Natural killer cell (primary cell): ENCODE measurements at regions not wholly inside any gene's neighbourhood (a gene's known extent, or its start where the extent isn't known, plus 50 kb on each side); places are given as distances from the start of the nearest gene placed in this dataset.

Experiments
- ATAC-seq, 3 donors: fragments of 150-1000 bp in 2 of 3; fragments of 200-7000 bp in 1 of 3; cut with Tn5 transposase; 1 replicate in 1 of 3; 2 replicates in 2 of 3; pipeline ENCODE4 v1.10.0; 2021; ENCODE audit warnings: mild to moderate bottlenecking in 2 of 3, moderate library complexity in 2 of 3
- DNase-seq, 2 donors: peaks; one replicate each; pipeline versions ENCODE4 v3.0.0 to v3.0.0-alpha.2; 2013 to 2021; ENCODE audit warnings: mixed read lengths in 1 of 2
- H3K27ac ChIP-seq: one replicate; pipeline ENCODE4 v1.5.1; 2013; ENCODE audit warnings: mild to moderate bottlenecking, low read length
- H3K27me3 ChIP-seq: one replicate; pipeline ENCODE4 v1.6.1; 2013; ENCODE audit warnings: low read length; ENCODE audit not compliant: control insufficient read depth, insufficient read depth
- H3K36me3 ChIP-seq: one replicate; pipeline ENCODE4 v1.6.1; 2013; ENCODE audit warnings: low read length; ENCODE audit not compliant: control insufficient read depth, insufficient read depth
- H3K4me1 ChIP-seq: one replicate; pipeline ENCODE4 v1.6.1; 2013; ENCODE audit warnings: low read length; ENCODE audit not compliant: control insufficient read depth, insufficient read depth
- H3K4me3 ChIP-seq: one replicate; pipeline ENCODE4 v1.5.1; 2013; ENCODE audit warnings: low read length
- H3K9me3 ChIP-seq: one replicate; pipeline ENCODE4 v1.6.1; 2013; ENCODE audit warnings: low read length; ENCODE audit not compliant: control insufficient read depth, insufficient read depth
- H3K27ac Mint-ChIP-seq, 2 donors: one replicate each; pipeline ENCODE4 v1.8.0; 2022; ENCODE audit warnings: mild to moderate bottlenecking in 2 of 2, mixed read lengths in 2 of 2, moderate library complexity in 1 of 2
- H3K27me3 Mint-ChIP-seq, 2 donors: one replicate each; pipeline ENCODE4 v1.8.0; 2022; ENCODE audit warnings: low read depth in 2 of 2, mixed read lengths in 2 of 2
- H3K36me3 Mint-ChIP-seq: one replicate; pipeline ENCODE4 v1.8.0; 2022; ENCODE audit warnings: mixed read lengths
- H3K4me1 Mint-ChIP-seq, 2 donors: one replicate each; pipeline ENCODE4 v1.8.0; 2022; ENCODE audit warnings: mixed read lengths in 2 of 2
- H3K4me3 Mint-ChIP-seq: one replicate; pipeline ENCODE4 v1.8.0; 2022; ENCODE audit warnings: mild to moderate bottlenecking, moderate library complexity, mixed read lengths
- H3K9me3 Mint-ChIP-seq, 2 donors: one replicate each; pipeline ENCODE4 v1.8.0; 2022; ENCODE audit warnings: mixed read lengths in 2 of 2
- WGBS: methylation state at CpG from one replicate; pipeline ENCODE4 v1.1.7; 2013; ENCODE audit warnings: missing lambda C conversion rate; ENCODE audit not compliant: insufficient coverage; 5-methylcytosine and 5-hydroxymethylcytosine counted together
- intact Hi-C: fragments of 100-400 bp; cut with micrococcal nuclease; formaldehyde crosslinking; loops from one replicate; pipeline ENCODE4 v1.14.2; 2022
- TF ChIP-seq, protein P1 (sequence below): fragments of 200-600 bp; IDR thresholded peaks from one replicate; pipeline ENCODE4 v1.8.0; 2022; ENCODE audit warnings: antibody characterized with exemption

GRCh38 chr6:103215847-103216246 lies 1643.9 kb downstream of the HACE1 start:
- Histone ChIP-seq H3K4me3 (no peak overlapping the region), H3K36me3 (no peaks in the 10 kb centered on the region), H3K27ac (no peak overlapping the region), H3K4me1 (no peaks in the 10 kb centered on the region), H3K27me3 (no peaks in the 10 kb centered on the region), H3K9me3 (no peaks in the 10 kb centered on the region)
- TF ChIP-seq, protein P1, sequence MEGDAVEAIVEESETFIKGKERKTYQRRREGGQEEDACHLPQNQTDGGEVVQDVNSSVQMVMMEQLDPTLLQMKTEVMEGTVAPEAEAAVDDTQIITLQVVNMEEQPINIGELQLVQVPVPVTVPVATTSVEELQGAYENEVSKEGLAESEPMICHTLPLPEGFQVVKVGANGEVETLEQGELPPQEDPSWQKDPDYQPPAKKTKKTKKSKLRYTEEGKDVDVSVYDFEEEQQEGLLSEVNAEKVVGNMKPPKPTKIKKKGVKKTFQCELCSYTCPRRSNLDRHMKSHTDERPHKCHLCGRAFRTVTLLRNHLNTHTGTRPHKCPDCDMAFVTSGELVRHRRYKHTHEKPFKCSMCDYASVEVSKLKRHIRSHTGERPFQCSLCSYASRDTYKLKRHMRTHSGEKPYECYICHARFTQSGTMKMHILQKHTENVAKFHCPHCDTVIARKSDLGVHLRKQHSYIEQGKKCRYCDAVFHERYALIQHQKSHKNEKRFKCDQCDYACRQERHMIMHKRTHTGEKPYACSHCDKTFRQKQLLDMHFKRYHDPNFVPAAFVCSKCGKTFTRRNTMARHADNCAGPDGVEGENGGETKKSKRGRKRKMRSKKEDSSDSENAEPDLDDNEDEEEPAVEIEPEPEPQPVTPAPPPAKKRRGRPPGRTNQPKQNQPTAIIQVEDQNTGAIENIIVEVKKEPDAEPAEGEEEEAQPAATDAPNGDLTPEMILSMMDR = no peak
- Mint-ChIP-seq H3K27ac (no peak overlapping the region), H3K36me3 (no peaks in the 10 kb centered on the region), H3K4me3 (no peak overlapping the region), H3K27me3 (no peaks in the 10 kb centered on the region), H3K4me1 (no peaks in the 10 kb centered on the region), H3K9me3 (peaks cover 7 to 20% of the 10 kb centered on the region in 2 donors)
- intact Hi-C loops = no loop called here
- DNase-seq (no peak), ATAC-seq (no peak)

DNA sequence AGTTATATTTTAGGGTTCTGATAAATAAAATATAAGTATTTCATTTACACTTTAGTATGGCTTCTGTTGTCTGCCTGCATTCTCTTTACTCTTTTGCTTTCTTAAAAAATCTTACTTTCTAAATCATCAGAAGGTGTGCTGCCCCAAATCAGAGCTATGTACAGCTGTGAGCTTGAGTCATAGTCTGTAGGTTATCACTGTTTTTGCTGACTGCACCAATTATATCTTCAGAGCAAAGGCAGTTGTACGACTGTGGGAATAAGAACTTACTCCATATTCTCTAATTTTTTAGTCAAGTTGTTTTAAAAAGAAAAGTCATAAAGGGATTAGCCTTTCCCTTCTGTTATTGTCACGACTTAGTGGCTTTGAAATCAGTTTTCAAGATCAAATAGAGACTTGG lies 1649.0 kb downstream of the HACE1 start:
- Histone ChIP-seq H3K27me3 (no peaks in the 10 kb centered on the region), H3K36me3 (no peaks in the 10 kb centered on the region), H3K4me1 (no peaks in the 10 kb centered on the region), H3K27ac (no peak overlapping the region), H3K9me3 (no peaks in the 10 kb centered on the region), H3K4me3 (no peak overlapping the region)
- WGBS = no CpG with 5 or more reads among the region's 2 CpGs
- Mint-ChIP-seq H3K27me3 (no peaks in the 10 kb centered on the region), H3K4me3 (no peak overlapping the region), H3K9me3 (peaks cover 12 to 13% of the 10 kb centered on the region in 2 donors), H3K4me1 (no peaks in the 10 kb centered on the region), H3K36me3 (no peaks in the 10 kb centered on the region), H3K27ac (no peak overlapping the region)
- TF ChIP-seq, protein P1 = no peak
- DNase-seq = no peak
- ATAC-seq = no peak
- intact Hi-C loops = no loop called here

DNA sequence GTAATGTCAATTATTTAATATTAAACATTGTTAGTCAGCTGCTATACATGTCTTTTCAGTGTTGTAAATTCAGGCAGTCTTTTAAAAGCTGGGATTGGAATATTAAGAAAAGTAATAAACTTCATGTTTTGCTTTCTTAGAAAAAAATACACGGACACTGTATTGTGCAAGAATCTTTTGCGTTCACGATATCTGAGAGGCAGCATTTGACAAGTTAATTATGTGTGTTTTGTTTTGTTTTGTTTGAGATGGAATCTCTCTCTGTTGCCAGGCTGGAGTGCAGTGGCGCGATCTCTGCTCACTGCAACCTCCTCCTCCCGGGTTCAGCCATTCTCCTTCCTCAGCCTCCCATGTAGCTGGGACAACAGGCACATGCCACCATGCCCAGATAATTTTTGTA lies 1661.3 kb downstream of the HACE1 start:
- ATAC-seq (no peak), DNase-seq (no peak)
- TF ChIP-seq, protein P1 = no peak
- Mint-ChIP-seq H3K27me3 (no peaks in the 10 kb centered on the region), H3K9me3 (peaks cover 11 to 12% of the 10 kb centered on the region in 2 donors), H3K4me1 (no peaks in the 10 kb centered on the region), H3K27ac (no peak overlapping the region), H3K36me3 (no peaks in the 10 kb centered on the region), H3K4me3 (no peak overlapping the region)
- no peaks in the 10 kb centered on the region for H3K36me3 ChIP-seq
- no peak overlapping the region for H3K4me3 ChIP-seq
- intact Hi-C loops = no loop called here
- H3K9me3 ChIP-seq = no peaks in the 10 kb centered on the region
- no peaks in the 10 kb centered on the region for H3K4me1 ChIP-seq
- 74% methylated on average over 6 of the region's 6 CpGs for WGBS
- H3K27ac ChIP-seq = no peak overlapping the region
- no peaks in the 10 kb centered on the region for H3K27me3 ChIP-seq

DNA sequence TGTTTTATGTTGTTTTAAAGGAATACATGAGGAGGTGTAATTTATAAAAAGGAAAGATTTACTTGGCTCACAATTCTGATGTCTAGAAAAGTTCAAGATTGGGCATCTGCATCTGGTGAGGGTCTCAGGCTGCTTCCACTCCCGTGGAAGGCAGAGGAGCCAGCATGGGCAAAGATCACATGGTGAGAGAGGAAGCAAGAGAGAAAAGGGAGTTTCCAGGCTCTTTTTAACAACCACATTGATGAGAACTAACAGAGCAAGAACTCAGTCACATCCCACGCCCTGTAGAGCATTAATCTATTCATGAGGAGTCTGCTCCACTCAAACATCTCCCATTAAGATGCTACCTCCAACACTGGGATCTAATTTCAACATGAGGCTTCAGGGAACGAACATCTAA lies 1666.3 kb downstream of the HACE1 start:
- peaks cover 5 to 8% of the 10 kb centered on the region in 2 donors for H3K9me3 Mint-ChIP-seq
- H3K27me3 Mint-ChIP-seq = no peaks in the 10 kb centered on the region
- TF ChIP-seq, protein P1 = no peak
- H3K4me3 Mint-ChIP-seq = no peak overlapping the region
- H3K27ac ChIP-seq = no peak overlapping the region
- no peaks in the 10 kb centered on the region for H3K36me3 ChIP-seq
- H3K4me3 ChIP-seq = no peak overlapping the region
- no peaks in the 10 kb centered on the region for H3K36me3 Mint-ChIP-seq
- peaks cover 3% of the 10 kb centered on the region for H3K9me3 ChIP-seq
- intact Hi-C loops = no loop called here
- H3K4me1 Mint-ChIP-seq = no peaks in the 10 kb centered on the region
- WGBS = 63% methylated on average over 2 of the region's 3 CpGs
- ATAC-seq (no peak), DNase-seq (no peak)
- H3K27ac Mint-ChIP-seq = no peak overlapping the region
- H3K27me3 ChIP-seq = no peaks in the 10 kb centered on the region
- H3K4me1 ChIP-seq = no peaks in the 10 kb centered on the region
